Type B pancreatic cell (in vitro differentiated cells): ENCODE measurements at regions not wholly inside any gene's neighbourhood (a gene's known extent, or its start where the extent isn't known, plus 50 kb on each side); places are given as distances from the start of the nearest gene placed in this dataset.
"Not testable (repeated sequence)": the region's sequence is repeated elsewhere in the genome, so short reads cannot be mapped to it uniquely, and the experiment has no call there.

Experiments used
- DNase-seq: peaks from one replicate; pipeline ENCODE4 v3.0.0; 2021; ENCODE audit warnings: mixed read lengths; ENCODE audit not compliant: unreplicated experiment; ENCODE audit errors: extremely low spot score
- H3K27ac Mint-ChIP-seq: 2 replicates; pipeline ENCODE4 v1.8.0; 2021; ENCODE audit warnings: mild to moderate bottlenecking, mixed read lengths
- H3K27me3 Mint-ChIP-seq: 2 replicates; pipeline ENCODE4 v1.8.0; 2021; ENCODE audit warnings: mixed read lengths
- H3K36me3 Mint-ChIP-seq: 2 replicates; pipeline ENCODE4 v1.8.0; 2021; ENCODE audit warnings: mixed read lengths
- H3K4me1 Mint-ChIP-seq: one replicate; pipeline ENCODE4 v1.8.0; 2021; ENCODE audit warnings: mixed read lengths; ENCODE audit not compliant: unreplicated experiment
- H3K4me3 Mint-ChIP-seq: 2 replicates; pipeline ENCODE4 v1.8.0; 2021; ENCODE audit warnings: mild to moderate bottlenecking, mixed read lengths
- H3K9me3 Mint-ChIP-seq: 2 replicates; pipeline ENCODE4 v1.8.0; 2021; ENCODE audit warnings: mixed read lengths
- CTCF ChIP-seq: fragments of 200-600 bp; sonication (generic); conservative IDR thresholded peaks from 2 replicates; pipeline ENCODE4 v1.5.0; 2021; ENCODE audit warnings: antibody characterized with exemption, mild to moderate bottlenecking

- Mint-ChIP-seq H3K4me3 (no peak overlapping the region), H3K36me3 (no peaks in the 10 kb centered on the region), H3K27me3 (no peaks in the 10 kb centered on the region), H3K9me3 (peaks cover 12% of the 10 kb centered on the region), H3K27ac (no peak overlapping the region), H3K4me1 (no peaks in the 10 kb centered on the region)
- no peak for DNase-seq
- TF ChIP-seq CTCF = no peak
Observed at GRCh38 chr2:107553539-107553938, 273.2 kb upstream of the RGPD4 start.

- H3K9me3 Mint-ChIP-seq = peaks cover 12% of the 10 kb centered on the region
- no peak for TF ChIP-seq CTCF
- no peak overlapping the region for H3K4me3 Mint-ChIP-seq
- DNase-seq = no peak
- H3K27me3 Mint-ChIP-seq = no peaks in the 10 kb centered on the region
- no peaks in the 10 kb centered on the region for H3K36me3 Mint-ChIP-seq
- H3K27ac Mint-ChIP-seq = no peak overlapping the region
- H3K4me1 Mint-ChIP-seq = no peaks in the 10 kb centered on the region
Observed at GRCh38 chr2:107556038-107556627, 270.6 kb upstream of the RGPD4 start.

- Mint-ChIP-seq H3K27ac (no peak overlapping the region), H3K4me3 (no peak overlapping the region), H3K4me1 (no peaks in the 10 kb centered on the region), H3K36me3 (no peaks in the 10 kb centered on the region), H3K9me3 (peaks cover 8% of the 10 kb centered on the region), H3K27me3 (no peaks in the 10 kb centered on the region)
- TF ChIP-seq CTCF = no peak
- no peak for DNase-seq
Observed at GRCh38 chr2:107558295-107558694, 268.4 kb upstream of the RGPD4 start.

- H3K9me3 Mint-ChIP-seq = peaks cover 6% of the 10 kb centered on the region
- TF ChIP-seq CTCF = no peak
- no peaks in the 10 kb centered on the region for H3K36me3 Mint-ChIP-seq
- no peaks in the 10 kb centered on the region for H3K27me3 Mint-ChIP-seq
- H3K27ac Mint-ChIP-seq = peak overlapping the region; percentile 45
- DNase-seq = no peak
- peaks cover 8% of the 10 kb centered on the region for H3K4me1 Mint-ChIP-seq
- no peak overlapping the region for H3K4me3 Mint-ChIP-seq
Observed at GRCh38 chr2:107569496-107569895, 257.2 kb upstream of the RGPD4 start.

GRCh38 chr2:107570876-107571275, 255.8 kb upstream of the RGPD4 start:
- TF ChIP-seq CTCF = no peak
- Mint-ChIP-seq H3K36me3 (no peaks in the 10 kb centered on the region), H3K27ac (no peak overlapping the region), H3K9me3 (peaks cover 6% of the 10 kb centered on the region), H3K4me1 (peaks cover 8% of the 10 kb centered on the region), H3K27me3 (no peaks in the 10 kb centered on the region), H3K4me3 (no peak overlapping the region)
- no peak for DNase-seq

GRCh38 chr2:107572890-107573289, 253.8 kb upstream of the RGPD4 start:
- H3K4me1 Mint-ChIP-seq, DNase-seq, H3K27me3 Mint-ChIP-seq, H3K27ac Mint-ChIP-seq, H3K4me3 Mint-ChIP-seq, H3K36me3 Mint-ChIP-seq, H3K9me3 Mint-ChIP-seq: not testable (repeated sequence)
- peak; percentile 56 for TF ChIP-seq CTCF
